Upper lobe of left lung (tissue), 4 donors: ENCODE measurements at regions not wholly inside any gene's neighbourhood (a gene's known extent, or its start where the extent isn't known, plus 50 kb on each side); places are given as distances from the start of the nearest gene placed in this dataset.

Experiments
- EP300 ChIP-seq, 4 donors: sonication (generic); formaldehyde crosslinking; IDR thresholded peaks; one replicate each; pipeline ENCODE4 v1.5.1; 2017; ENCODE audit warnings: antibody characterized with exemption in 4 of 4, control low read depth in 2 of 4
- POLR2AphosphoS5 ChIP-seq, 2 donors: sonication (generic); formaldehyde crosslinking; IDR thresholded peaks; one replicate each; pipeline ENCODE4 v1.5.1; 2017; ENCODE audit warnings: antibody characterized with exemption in 2 of 2
- TF ChIP-seq, protein P1 (sequence below), 6 experiments: fragments of 450-650 bp in 4 of 6; fragments of 200-600 bp in 2 of 6; sonication (generic) in 2 of 6; IDR thresholded peaks; one replicate each; pipeline ENCODE4 v1.5.1; 2016 to 2019; ENCODE audit warnings: antibody characterized with exemption in 6 of 6

DNA sequence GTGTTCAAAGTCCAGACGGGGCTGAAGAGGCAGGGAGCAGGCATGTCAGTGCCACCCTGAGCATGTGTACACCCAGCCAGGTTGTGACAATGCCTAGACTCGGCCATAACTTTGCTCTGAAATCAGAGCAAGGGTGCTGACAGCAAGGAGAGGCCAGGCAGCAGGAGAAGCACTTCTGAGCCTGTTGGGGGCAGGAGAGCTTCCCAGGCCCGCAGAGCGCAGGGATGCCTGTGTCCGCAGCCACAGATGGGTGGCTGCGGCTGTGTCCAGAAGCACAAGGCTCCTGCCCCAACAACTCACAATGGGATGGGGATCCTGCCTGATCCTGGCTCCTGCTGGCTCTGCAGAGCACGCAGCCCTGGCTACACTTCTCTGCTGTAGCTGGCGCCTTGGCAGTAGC lies 373.9 kb downstream of the CHSY3 start:
- TF ChIP-seq, protein P1, sequence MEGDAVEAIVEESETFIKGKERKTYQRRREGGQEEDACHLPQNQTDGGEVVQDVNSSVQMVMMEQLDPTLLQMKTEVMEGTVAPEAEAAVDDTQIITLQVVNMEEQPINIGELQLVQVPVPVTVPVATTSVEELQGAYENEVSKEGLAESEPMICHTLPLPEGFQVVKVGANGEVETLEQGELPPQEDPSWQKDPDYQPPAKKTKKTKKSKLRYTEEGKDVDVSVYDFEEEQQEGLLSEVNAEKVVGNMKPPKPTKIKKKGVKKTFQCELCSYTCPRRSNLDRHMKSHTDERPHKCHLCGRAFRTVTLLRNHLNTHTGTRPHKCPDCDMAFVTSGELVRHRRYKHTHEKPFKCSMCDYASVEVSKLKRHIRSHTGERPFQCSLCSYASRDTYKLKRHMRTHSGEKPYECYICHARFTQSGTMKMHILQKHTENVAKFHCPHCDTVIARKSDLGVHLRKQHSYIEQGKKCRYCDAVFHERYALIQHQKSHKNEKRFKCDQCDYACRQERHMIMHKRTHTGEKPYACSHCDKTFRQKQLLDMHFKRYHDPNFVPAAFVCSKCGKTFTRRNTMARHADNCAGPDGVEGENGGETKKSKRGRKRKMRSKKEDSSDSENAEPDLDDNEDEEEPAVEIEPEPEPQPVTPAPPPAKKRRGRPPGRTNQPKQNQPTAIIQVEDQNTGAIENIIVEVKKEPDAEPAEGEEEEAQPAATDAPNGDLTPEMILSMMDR (IDR thresholded peaks at IDR 0.05), result no peak
- TF ChIP-seq EP300 (IDR thresholded peaks at IDR 0.05), result no peak
- no peak for TF ChIP-seq POLR2AphosphoS5 (IDR thresholded peaks at IDR 0.05)
